Duodenal mucosa (tissue), 2 donors: ENCODE measurements at regions not wholly inside any gene's neighbourhood (a gene's known extent, or its start where the extent isn't known, plus 50 kb on each side); places are given as distances from the start of the nearest gene placed in this dataset.

Experiments
- H3K27ac ChIP-seq: one replicate; pipeline ENCODE4 v1.7.0; 2013; ENCODE audit warnings: low read depth, low read length
- H3K27me3 ChIP-seq, 2 donors: one replicate each; pipeline ENCODE4 v1.7.0; 2013; ENCODE audit warnings: low read length in 2 of 2, control low read depth in 1 of 2; ENCODE audit not compliant: insufficient read depth in 2 of 2, control insufficient read depth in 1 of 2
- H3K36me3 ChIP-seq, 2 donors: one replicate each; pipeline ENCODE4 v1.7.0; 2013; ENCODE audit warnings: low read length in 2 of 2, control low read depth in 1 of 2; ENCODE audit not compliant: insufficient read depth in 2 of 2, control insufficient read depth in 1 of 2
- H3K4me1 ChIP-seq, 2 donors: one replicate each; pipeline ENCODE4 v1.7.0; 2013; ENCODE audit warnings: low read length in 2 of 2, control low read depth in 1 of 2; ENCODE audit not compliant: insufficient read depth in 2 of 2, control insufficient read depth in 1 of 2
- H3K4me3 ChIP-seq, 2 donors: one replicate each; pipeline ENCODE4 v1.7.0; 2013; ENCODE audit warnings: low read length in 2 of 2, low read depth in 1 of 2
- H3K9ac ChIP-seq, 2 donors: one replicate each; pipeline ENCODE4 v1.7.0; 2013; ENCODE audit warnings: low read length in 2 of 2, low read depth in 1 of 2
- H3K9me3 ChIP-seq, 2 donors: one replicate each; pipeline ENCODE4 v1.7.0; 2013; ENCODE audit warnings: low read length in 2 of 2, control low read depth in 1 of 2; ENCODE audit not compliant: control insufficient read depth in 1 of 2

DNA sequence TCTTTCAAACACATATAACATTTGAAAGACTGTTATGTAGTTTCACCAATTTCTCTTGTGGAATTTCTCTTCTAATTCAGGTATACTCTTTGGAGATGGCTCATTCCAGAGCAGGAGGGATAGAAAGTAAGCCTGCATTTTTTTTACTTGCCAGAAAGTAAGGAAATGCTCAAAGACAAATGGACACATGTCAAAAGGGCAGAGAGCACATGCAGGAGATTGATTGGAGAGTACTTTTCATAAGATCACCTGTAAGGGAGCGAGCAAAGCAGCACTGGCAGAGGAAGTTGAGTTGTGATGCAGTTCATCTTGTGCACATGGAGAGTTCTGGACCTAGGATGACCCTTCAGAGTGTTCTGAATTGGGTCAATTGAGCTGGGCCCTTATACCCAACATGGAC, 51.4 kb upstream of the FBXO33 start:
- Histone ChIP-seq H3K4me3 (no peak overlapping the region), H3K27me3 (no peaks in the 10 kb centered on the region), H3K36me3 (no peaks in the 10 kb centered on the region), H3K4me1 (no peaks in the 10 kb centered on the region), H3K27ac (no peak overlapping the region), H3K9me3 (no peaks in the 10 kb centered on the region), H3K9ac (no peak overlapping the region)
